Dedifferentiated amniotic fluid mesenchymal stem cell (primary cell): ENCODE measurements at regions not wholly inside any gene's neighbourhood (a gene's known extent, or its start where the extent isn't known, plus 50 kb on each side); places are given as distances from the start of the nearest gene placed in this dataset.
"Not testable (repeated sequence)": the region's sequence is repeated elsewhere in the genome, so short reads cannot be mapped to it uniquely, and the experiment has no call there.

Experiments
- DNase-seq: peaks from one replicate; pipeline ENCODE4 v3.0.0-alpha.2; 2016; ENCODE audit errors: extremely low spot score

DNA sequence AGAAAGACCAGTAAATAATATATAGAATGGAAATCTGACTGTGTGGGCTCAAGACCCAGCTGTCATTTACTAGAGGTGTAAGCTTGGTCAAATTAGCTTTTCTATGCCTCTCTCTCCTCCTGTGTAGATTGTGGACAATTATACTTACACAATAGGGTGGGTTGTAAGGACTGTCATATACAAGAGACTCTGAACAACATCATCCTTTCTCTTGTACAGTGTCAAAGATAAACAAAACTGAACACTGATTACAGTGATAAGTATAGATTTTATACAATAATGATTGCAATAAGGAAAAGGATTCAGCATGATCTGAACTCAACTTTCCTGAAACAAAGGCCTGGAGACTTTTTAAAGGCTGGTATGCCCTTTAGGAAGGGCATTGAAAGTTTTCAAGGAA lies 429.2 kb upstream of the HS3ST1 start:
- no peak for DNase-seq

DNA sequence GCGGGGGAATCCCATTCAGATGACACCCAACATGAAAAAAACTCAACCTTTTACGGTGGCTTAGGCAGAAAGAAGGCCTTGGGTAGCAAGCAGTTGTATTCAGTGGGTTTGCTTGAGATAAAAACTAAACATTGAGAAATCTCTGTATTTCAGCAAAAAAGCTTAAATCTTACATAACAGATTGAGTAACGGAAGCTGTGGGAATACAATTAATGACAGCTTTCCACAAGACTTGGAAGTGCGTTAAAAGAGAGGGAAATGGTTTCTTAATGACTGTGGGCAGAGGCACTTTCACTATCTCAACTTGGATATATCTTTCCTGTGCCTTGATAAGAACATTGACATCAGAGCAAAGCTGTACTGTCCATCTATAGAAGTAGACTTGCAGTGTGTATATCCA lies 418.5 kb upstream of the HS3ST1 start:
- no peak for DNase-seq

GRCh38 chr4:11843927-11844326 lies 415.2 kb upstream of the HS3ST1 start:
- no peak for DNase-seq

GRCh38 chr4:11843340-11843739 lies 414.6 kb upstream of the HS3ST1 start:
- DNase-seq, result no peak

GRCh38 chr4:11842620-11843263 lies 414.0 kb upstream of the HS3ST1 start:
- no peak for DNase-seq

DNA sequence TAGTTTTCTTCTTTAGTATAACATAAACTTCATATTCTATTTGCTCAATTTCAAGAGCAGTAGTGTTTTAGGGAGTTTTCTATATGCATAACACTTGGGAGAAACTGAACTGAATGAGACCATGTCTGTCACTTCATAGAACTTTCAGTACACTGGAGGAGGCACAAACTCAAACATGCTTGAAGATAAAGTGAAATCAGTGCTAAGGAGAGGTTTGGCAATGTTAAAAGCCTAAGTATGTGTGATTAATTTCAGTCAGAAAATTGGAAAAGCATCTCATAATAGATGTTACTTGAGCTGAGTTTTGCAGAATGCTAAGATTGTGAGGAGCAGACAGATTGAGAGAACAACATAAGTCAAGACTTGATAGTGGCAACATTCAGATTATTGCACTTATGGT lies 411.2 kb upstream of the HS3ST1 start:
- no peak for DNase-seq

DNA sequence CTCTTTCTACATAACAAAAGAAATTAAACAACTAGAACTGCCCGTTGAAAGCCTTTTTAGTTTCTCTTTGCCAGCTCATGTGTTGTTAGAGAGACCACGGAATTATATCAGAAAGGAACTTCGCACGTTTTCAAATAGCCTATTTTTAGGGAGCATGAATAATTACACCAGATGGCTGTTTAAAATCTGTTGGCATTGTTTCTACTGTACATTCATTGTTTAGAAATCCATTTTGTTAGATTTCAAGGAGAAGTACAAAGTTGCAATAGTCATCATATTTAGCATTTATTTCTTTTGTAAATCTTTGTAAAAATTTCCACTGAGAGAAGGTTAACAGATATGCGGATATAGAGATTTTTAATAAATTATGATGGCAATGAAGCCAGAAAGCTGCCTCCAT lies 403.0 kb upstream of the HS3ST1 start:
- no peak for DNase-seq

DNA sequence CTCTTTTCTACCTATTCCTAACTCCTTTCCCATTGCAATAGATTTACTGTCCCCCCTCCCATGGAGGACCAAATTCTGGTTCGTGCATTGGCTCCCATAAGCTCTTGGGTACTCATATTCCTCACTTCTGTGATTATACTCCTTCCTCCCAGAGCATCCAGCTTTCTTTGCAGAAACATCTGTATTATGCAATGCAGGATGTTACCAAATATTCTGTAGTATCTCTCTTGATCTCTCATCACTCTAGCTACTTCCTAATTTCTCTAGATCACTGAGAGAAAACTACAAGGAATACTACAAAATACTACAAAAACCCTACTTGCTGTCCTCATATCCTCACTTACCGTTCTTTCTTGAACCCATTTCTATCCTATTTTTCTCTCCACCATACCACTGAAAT lies 395.9 kb upstream of the HS3ST1 start:
- DNase-seq, result no peak

GRCh38 chr4:11821772-11822430 lies 393.2 kb upstream of the HS3ST1 start:
- DNase-seq, result no peak

- no peak for DNase-seq
Measured at GRCh38 chr4:11817088-11817487, 388.4 kb upstream of the HS3ST1 start.

- no peak for DNase-seq
Measured at GRCh38 chr4:11814758-11815157, 386.1 kb upstream of the HS3ST1 start.

GRCh38 chr4:11813951-11814446 lies 385.3 kb upstream of the HS3ST1 start:
- no peak for DNase-seq

DNA sequence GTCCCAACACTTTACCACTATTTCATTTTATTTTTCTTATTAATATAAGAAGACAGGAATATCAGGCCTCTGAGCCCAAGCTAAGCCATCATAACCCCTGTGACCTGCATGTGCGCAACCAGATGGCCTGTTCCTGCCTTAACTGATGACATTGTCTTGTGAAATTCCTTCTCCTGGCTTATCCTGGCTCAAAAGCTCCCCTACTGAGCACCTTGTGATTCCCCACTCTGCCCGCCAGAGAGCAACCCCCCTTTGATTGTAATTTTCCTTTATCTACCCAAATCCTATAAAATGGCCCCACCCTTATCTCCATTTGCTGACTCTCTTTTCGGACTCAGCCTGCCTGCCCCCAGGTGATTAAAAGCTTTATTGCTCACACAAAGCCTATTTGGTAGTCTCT lies 382.8 kb upstream of the HS3ST1 start:
- not testable (repeated sequence) for DNase-seq

- DNase-seq, result peak; percentile 31
Measured at GRCh38 chr4:11805842-11806241, 377.1 kb upstream of the HS3ST1 start.

GRCh38 chr4:11801466-11802446 lies 373.1 kb upstream of the HS3ST1 start:
- DNase-seq, result no peak

GRCh38 chr4:11799196-11799595 lies 370.5 kb upstream of the HS3ST1 start:
- DNase-seq, result no peak

GRCh38 chr4:11791797-11792196 lies 363.1 kb upstream of the HS3ST1 start:
- DNase-seq, result no peak

GRCh38 chr4:11790230-11790629 lies 361.5 kb upstream of the HS3ST1 start:
- no peak for DNase-seq

DNA sequence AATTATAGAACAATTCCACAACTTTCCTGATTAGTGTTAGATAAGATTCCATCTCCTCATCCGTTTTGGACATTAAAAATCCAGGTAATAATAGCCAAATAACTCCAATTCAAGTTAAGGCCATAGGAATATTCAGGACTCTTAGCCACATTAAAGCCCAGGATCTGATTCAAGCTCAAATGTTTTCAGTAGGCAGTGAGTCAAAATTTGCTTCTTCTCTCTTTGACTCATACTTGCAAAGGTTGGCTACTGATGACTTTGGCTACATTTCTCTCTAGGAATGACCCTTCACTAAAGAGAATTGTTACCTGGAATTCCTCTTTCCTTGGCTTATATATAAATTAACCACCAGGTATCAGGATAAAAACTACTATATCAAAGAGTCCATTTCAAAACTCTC lies 354.9 kb upstream of the HS3ST1 start:
- DNase-seq, result no peak

DNA sequence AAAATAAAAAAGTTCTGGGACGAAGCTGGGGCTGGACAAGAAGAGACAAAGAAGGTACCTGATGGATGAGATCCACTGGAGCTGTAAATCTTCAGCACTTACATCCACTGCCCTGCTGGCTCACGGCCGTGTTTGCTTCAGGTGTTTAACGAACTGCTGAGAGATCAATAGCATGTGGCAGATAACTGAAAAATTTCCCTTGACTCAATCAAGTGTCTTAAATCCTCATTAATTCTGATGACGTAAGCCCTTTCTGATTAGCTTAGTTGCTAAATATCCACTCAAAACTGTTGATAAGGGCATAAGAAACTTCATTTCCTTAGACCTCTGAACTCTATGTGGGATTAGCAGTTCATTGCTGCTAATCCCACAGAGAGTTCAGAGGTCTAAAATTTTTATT lies 354.2 kb upstream of the HS3ST1 start:
- DNase-seq, result no peak

- no peak for DNase-seq
Measured at GRCh38 chr4:11777447-11777846, 348.8 kb upstream of the HS3ST1 start.

- DNase-seq, result no peak
Measured at GRCh38 chr4:11774346-11774745, 345.7 kb upstream of the HS3ST1 start.
